NCI-H345 treated with DMSO at 0.1 percent for 48 hours (cell line): ENCODE measurements at regions not wholly inside any gene's neighbourhood (a gene's known extent, or its start where the extent isn't known, plus 50 kb on each side); places are given as distances from the start of the nearest gene placed in this dataset.
"Not testable (repeated sequence)": the region's sequence is repeated elsewhere in the genome, so short reads cannot be mapped to it uniquely, and the experiment has no call there.

Experiments
- DNase-seq: peaks from one replicate; lab custom pipeline; 2025; ENCODE audit not compliant: unreplicated experiment; lab: John Stamatoyannopoulos, UW

DNA sequence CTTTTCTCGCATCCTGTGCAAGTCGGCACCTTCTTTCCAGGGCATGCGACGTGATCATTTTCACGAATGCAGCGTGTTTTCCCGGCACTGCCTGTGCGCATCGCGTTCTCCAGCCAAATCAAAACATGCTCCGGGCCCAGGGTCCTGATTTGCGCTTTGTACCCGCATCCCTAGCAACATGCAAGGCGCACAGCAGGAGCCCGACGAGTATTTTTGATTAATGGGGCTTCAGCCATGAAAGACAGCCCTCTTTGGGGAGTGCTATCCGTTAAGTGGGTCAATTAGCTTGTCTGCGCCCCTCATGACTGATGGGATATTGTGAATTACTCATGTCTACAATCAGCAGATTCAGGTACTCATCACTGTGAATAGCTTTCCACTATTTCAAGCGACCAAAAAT is 243.3 kb upstream of the RNF32 start:
- no peak for DNase-seq

DNA sequence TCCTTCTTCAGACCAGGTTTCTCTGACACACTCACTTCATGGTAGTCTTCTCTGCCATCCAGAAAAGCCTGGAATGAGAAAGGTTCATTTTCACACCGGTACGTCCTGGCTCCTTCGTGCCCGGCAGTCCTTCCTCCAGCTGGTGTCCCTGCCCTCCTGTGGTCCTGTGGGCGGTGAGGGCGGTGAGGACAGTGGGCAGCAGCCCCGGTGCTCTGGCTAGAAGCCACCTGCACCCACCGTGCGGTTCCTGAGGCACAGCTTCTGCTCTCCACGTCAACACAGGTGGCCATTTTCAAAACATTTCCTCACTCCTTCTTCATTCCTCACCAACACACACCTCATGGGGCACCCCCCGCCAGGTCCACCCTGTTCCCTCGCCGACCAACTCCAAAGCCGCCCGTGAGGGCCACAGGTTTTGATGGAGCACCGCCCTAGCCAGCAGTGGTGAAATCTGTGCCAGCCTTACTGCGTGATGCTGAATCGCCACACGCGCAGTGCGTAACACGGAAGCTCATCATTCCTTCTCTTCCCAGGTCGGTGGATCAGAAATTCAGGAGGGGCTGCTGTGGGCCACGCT is 251.4 kb upstream of the RNF32 start:
- DNase-seq, result no peak

DNA sequence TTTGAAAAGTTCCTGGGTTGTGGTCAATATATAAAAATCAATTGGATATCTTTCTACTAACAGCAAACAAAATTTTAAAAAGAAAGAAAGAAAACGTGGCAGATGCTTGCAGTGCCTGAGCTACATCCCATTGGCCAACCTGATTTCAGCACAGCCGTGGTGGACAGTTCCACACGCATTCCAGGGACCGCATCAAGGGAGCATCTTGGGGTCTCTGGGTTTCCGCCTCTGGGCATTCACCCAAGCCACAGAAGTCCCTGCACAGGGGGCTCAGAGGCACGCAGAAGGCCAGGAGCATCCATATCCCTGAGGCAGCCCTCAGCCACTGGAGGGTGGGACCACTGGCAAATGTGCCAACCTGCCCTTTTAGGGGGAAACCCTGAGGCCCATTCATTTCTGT is 254.5 kb upstream of the RNF32 start:
- DNase-seq, result no peak

DNA sequence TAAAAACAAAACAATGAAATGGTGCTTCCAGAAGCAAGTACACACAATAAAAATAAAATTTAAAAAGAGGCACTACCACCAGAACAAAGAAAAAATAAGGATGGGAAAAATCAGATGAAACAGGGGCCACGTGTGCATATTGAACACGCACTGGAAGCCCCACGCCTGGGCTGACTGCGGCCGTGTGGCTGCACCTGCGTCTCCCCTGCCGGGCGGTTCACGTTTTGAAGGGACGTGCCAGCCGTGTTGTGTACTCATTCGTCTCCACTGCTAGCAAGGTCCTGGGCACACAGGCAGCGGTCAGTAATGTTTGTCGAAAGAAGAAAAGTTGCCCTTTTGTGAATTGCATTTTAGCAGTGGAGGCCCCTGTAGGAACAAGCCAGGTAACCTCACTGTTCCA is 255.9 kb upstream of the RNF32 start:
- no peak for DNase-seq

DNA sequence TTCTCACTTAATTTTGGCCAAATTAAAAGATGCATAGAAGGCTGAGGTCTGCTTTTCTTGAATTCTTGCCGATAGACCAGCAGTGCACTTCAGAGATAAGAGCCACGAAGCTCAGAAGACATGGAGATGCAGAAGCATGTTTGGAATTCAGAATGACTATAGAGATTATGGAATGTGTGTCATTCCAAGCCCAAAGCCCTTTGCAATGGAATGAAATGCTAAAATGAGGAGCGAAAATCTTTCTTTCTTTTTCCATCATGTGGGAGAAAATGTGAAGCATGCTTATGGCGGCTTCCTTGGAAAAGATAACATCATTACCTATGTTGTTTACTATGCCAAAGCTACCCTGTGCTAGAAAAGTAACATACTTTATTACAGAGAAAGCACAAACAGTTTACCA is 257.0 kb upstream of the RNF32 start:
- no peak for DNase-seq

DNA sequence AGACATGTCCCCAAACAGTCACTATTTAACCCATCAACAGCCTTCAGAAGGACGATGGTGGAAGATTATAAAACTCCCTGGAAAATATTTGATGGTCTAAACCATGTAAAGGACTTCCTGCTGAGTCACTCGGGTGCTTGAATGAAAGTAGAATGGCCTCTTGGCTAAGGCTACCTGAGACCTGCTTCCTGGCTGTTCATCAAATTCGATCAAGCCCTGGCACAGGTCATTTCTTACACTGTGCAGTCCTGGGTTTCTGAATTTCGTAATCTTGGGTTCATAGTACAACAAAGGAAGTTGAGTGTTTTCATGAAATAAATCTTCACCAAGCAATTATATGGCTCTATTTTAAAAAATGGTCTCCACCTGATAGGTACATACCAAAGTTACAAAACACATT is 260.3 kb upstream of the RNF32 start:
- no peak for DNase-seq

DNA sequence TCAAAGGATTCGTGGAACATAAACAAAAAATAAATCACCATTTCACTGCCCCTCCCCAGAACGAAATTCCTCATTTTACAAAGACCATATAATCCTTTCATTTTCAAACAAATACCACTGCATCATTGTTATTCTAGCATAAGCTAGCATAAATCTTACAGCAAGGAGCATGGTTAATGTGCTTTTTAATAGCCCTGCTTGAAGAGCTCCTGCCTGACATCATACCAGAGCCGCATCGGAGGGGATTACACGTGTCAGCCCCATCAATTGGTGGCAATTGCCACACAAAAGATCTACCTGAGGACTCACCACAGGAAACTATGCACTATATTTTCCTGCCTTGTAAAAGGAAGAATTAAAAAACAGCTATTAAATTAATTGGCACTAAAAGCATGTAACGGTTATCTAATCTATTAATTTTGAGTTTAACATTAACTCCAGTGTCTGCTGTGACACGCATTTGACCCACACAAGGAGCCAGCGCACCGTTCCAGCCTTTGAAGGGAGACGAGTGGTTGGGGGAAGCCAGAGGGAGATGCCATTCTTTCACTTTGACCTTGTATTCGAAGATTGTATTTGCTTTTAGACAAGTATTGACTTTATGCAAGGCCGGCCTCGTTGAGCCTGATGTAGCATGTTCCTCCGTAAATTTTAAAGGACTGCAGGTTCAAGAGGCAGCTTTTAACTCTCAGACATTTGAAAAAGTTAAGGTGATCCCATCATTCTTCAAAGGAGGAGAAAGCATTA is 261.1 kb upstream of the RNF32 start:
- DNase-seq, result no peak

DNA sequence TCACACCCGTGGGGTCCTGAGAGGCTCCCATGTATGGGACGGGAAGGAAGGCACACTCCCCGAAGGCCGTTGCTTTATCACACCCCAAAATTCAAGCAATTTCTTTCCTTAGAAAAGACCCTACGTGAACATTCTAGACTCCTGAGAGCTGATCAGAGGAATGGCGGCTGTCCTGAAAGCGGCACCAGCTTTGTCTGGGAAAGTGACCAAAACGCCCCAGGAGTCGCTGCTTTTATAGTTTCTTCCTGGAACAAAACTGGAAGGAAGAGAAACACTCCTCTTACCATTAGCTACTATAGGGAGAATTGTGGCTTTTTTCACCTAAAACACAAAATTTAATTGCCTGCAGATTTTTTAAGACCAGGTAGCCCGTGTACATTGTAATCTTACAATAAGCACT is 261.8 kb upstream of the RNF32 start:
- no peak for DNase-seq

DNA sequence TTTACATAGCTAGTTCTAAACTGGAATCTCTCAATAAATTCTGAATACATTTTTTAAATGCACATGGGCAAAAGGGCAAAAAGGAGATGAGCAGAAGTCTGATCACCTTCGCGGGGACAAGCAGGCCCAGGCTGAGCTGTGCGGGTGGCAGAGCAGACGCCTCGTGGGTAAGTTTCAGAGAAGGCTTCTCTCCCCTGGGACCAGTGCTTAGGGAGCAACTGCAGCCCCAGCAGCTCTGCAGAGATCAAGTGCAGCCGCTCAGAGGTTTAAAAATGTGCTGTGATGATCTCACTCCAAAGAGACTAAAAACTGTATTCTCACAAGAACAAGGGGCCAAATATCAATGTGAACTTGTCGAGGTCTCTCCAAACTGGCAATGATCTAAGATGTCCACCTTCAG is 264.3 kb upstream of the RNF32 start:
- no peak for DNase-seq

DNA sequence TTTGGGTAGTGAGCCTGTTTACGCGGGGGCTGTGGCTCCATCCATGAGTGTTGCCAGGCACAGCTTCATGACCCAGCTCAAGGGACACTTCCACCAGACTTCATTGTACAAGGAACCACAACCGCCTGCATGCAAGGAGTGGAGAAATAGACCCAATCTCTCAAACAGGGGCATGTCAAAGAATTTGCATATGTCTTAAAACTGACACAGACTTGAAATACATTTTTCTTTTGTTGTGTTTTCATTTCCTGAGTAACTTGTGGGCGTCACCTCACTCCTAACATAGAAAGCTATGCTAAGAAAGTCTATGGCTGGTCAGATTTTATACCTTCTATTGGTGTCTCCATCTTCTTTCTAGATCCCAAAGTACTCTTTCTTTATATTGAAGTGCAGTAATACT is 266.2 kb upstream of the RNF32 start:
- no peak for DNase-seq

DNA sequence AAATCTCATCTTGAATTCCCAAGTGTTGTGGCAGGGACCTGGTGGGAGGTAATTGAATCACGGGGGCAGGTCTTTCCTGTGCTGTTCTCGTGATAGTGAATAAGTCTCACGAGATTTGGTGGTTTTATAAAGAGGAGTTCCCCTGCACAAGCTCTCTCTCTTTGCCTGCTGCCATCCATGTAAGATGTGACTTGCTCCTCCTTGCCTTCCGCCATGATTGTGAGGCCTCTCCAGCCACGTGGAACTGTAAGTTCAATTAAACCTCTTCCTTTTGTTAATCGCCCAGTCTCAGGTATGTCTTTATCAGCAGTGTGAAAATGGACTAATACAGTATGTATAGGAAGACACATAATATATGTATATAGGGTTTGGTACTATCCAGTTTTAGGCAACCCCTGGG is 270.6 kb upstream of the RNF32 start:
- not testable (repeated sequence) for DNase-seq

DNA sequence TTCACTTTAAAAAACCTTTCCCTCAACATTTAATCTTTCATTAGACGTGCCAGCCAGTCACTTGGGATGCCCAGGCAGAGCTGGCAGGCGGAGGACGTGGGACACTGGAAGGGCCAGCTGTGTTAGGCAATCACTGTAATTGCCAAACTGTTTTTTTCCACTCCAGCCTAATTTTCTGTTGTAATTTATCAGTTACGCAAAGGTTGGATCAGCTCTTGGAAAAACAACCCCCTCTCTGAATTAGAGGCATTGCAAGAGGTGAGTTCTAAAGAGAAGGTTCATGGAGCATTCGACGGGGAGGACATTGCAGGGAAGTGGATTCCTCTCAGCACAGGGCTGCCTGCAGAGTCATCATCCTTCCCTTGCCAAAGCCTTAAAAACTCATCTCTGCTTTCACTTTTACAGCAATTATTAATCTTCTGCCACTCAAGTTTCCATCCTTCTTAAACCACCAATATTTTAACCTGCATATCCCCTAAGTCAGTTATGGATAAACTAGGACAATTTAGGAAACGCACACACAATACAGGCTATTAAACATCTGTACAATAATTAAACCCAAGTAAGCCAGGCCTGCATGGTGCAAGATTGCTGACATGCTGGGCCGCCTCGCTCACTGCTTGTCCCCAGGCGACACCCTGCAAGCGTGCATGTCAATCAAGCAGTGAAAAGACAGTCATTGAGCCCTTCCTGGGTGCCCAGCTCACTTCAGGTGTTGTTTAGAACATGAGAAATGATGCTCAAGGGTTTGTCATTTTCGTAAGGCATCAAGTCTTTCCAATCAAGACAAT is 272.3 kb upstream of the RNF32 start:
- no peak for DNase-seq

DNA sequence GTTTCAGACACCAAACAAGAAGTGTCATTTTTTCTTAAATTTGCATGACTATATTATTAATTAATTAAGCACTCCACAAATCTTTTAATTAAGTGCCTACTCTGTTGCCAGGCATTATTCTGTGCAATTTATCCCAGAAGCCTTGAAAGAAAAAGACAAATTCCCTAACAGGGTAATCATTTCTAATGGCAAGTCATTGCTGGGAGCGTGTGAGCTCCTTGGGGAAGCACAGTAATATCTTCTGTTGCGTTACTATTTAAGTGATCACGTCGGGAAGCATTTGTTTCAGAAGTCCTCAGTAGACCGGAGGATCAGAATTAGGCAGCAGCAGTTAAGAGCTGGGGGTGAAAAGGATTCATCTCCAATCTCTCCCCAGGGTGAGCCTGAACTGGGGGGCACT is 276.8 kb upstream of the RNF32 start:
- DNase-seq, result no peak

DNA sequence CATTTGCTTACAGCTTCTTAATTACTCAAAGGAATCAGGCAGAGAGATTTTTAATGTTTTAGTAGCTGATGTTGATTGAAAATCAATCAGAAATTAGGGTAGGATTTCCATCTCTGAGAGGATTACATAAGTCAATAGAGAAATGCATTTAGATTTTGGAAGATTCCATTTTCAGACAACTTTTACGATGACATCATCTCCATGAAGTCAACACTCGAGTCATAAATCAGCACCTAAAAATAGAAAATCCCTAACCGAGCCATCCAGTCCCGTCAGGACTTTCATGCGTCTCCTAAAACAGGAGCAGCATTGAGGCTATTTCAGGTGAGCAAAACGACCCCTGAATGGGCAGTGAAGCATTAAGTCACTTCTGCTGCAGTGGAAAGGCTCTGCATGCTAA is 279.7 kb upstream of the RNF32 start:
- no peak for DNase-seq

DNA sequence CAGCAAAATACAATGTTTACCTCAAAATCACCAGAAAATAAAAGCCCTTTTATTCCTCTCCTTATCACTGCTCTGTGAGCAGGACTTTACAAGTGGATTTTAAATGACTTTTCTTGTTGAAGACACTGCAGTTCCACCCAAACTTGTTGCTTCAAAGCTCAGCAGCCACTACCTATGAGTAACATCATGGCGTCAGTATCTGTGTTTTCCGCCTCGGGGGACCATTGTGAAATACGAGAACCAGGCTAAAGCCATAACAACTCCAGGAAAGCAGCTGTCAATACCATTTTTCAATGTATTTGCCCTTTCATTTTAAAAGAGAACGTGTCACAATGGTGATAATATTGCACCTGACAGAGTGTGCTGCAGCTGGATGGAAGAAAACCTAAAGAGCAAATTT is 284.0 kb upstream of the RNF32 start:
- no peak for DNase-seq

DNA sequence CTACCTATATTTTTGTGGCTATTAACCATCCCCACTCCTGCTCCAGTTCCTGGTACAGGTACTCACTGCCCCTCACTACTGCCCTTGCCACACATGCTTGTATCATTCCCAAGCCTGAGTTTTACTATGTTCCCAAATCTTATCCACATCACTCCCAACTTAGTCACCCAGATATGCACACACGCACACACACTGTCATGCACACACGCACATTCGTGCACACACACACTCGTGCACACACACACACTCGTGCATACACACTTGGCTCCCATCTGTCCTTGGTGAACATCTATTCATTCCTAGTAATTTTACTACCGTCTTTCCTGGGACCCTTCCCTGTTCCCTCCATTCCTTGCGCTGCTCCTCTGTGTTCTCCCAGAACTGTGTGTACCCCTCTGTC is 287.2 kb upstream of the RNF32 start:
- DNase-seq, result no peak

DNA sequence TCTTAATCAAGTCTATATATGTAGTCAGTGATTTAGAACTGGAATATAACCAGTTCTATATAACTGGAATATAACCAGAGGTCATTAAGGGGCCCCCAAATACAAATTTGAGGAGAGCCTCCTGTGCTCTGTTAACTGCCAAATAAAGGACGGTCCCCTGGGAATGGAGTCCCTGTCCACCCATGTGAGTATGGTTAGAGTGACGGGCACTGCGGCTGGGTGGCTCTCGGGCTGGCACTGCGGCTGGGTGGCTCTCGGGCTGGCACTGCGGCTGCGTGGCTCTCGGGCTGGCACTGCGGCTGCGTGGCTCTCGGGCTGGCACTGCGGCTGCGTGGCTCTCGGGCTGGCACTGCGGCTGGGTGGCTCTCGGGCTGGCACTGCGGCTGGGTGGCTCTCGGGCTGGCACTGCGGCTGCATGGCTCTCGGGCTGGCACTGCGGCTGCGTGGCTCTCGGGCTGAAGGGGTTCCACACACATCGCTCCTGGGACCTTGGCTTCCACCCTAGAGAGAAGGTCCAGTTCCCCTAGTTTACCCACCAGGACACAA is 292.8 kb upstream of the RNF32 start:
- DNase-seq, result not testable (repeated sequence)

DNA sequence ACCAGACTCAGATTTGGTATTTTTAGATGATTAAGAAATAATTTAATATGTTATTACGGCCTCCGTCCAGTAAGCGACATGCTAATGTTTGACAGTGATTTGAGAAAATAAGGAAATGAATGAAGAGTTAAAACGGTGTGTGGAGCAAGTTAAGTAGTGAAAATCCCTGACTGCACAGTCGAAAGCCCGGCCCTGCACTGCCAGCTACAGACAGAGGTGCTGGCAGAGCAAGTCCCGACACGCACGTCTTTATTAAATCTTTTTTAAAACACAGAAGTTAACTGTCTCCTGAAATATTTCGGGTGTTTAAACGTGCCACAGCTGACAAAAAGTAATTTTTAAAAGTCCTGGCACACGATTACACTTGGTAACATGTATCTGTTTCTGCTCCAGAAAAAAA is 293.4 kb upstream of the RNF32 start:
- no peak for DNase-seq

DNA sequence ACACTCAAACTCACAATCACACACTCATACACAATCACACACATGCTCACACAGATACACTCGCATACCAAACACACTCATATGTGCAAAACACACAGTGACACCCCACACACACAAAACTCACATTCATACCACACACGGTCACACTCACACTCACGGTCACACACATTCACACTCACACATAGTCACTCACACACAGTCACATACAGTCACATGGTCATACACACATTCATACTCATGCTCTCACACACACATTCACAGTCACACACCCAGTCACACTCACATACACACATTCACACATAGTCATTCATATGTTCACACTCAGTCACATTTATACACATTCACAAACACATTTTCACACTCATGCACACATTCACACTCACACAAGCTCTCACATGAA is 296.0 kb upstream of the RNF32 start:
- DNase-seq, result no peak

DNA sequence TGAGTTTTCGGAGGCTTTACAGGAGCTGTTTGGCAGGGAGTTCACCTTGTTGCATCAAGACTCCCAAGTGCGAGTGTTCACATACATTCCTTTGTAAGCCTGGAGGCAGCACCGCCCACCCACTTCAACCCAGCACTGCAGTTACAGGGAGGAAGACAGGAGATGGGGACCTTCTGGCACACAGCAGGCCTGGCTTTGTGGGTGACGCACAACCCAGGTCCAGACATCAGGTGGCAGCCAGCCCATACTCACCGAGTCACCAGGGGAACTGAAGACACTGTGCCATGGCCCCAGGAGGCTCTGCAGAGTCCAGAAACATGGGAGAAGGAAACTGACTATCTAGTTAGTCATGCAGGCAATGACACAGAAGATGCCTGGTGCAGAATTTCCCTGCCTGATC is 305.9 kb upstream of the RNF32 start:
- DNase-seq, result no peak

DNA sequence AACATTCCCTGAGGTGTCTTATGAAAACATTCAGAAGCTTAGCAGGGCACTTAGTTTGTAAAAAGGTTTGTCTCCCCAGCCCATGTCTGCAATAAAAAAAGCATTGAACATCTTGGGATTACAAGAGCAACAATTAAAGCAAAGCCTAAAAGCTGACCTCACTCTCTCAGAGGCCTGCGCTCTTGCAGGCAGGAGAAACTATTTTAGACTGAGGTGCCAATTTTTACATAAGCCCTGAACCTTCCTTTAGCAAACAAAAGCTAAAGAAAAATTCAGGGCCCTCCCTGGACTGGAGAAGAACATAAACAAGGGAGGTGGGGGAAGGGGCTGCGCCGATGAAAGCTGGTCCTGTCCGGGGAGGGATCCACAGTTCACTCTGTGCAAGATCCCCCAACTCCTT is 312.7 kb upstream of the RNF32 start:
- no peak for DNase-seq

DNA sequence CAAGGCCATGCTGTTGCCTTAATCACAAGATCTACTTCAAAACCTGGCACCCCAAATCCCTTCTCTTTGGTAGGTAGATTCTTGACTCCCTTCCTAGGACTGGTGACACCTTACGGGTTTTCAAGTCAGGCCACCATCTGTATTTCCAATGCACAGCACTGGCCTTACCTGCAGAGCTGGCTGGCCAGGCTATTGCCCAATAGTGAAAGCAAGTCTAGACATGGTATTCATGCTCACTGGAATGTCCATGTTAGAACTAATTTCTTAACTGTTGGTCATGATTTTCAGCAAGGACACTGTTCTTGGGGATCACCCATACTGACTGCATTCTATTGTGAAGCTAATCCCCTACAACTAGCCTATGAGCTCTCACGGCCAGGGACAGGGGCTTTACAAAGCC is 313.1 kb upstream of the RNF32 start:
- DNase-seq, result no peak
